Trophoblast cell (in vitro differentiated cells and primary cell): ENCODE measurements at regions not wholly inside any gene's neighbourhood (a gene's known extent, or its start where the extent isn't known, plus 50 kb on each side); places are given as distances from the start of the nearest gene placed in this dataset.

ENCODE experiments used
- DNase-seq, 2 donors: peaks; one replicate each; pipeline ENCODE4 v3.0.0-alpha.2; 2016
- H2AFZ ChIP-seq: 2 replicates; pipeline ENCODE4 v1.6.1; 2013; ENCODE audit warnings: low read length, moderate library complexity, mild to moderate bottlenecking; ENCODE audit not compliant: insufficient read depth, poor library complexity
- H2AK5ac ChIP-seq: 2 replicates; pipeline ENCODE4 v1.6.1; 2013; ENCODE audit warnings: mild to moderate bottlenecking, low read length
- H2BK120ac ChIP-seq: 2 replicates; pipeline ENCODE4 v1.6.1; 2013; ENCODE audit warnings: low read length, mild to moderate bottlenecking, moderate library complexity; ENCODE audit not compliant: insufficient read depth, poor library complexity
- H2BK12ac ChIP-seq: 2 replicates; pipeline ENCODE4 v1.6.1; 2013; ENCODE audit warnings: mild to moderate bottlenecking, low read length, moderate library complexity
- H2BK5ac ChIP-seq: 2 replicates; pipeline ENCODE4 v1.6.1; 2013; ENCODE audit warnings: low read length, low read depth, moderate library complexity, mild to moderate bottlenecking; ENCODE audit not compliant: poor library complexity
- H3K14ac ChIP-seq: 2 replicates; pipeline ENCODE4 v1.6.1; 2013; ENCODE audit warnings: mild to moderate bottlenecking, low read length
- H3K18ac ChIP-seq: 2 replicates; pipeline ENCODE4 v1.6.1; 2013; ENCODE audit warnings: mild to moderate bottlenecking, low read length
- H3K23ac ChIP-seq: 2 replicates; pipeline ENCODE4 v1.6.1; 2013; ENCODE audit warnings: low read length
- H3K27ac ChIP-seq: 2 replicates; pipeline ENCODE4 v1.5.1; 2013; ENCODE audit warnings: low read depth, mild to moderate bottlenecking, inconsistent platforms, low read length, moderate library complexity
- H3K27me3 ChIP-seq: 2 replicates; pipeline ENCODE4 v1.6.1; 2013; ENCODE audit warnings: inconsistent platforms, mild to moderate bottlenecking, low read length, moderate library complexity; ENCODE audit not compliant: insufficient read depth
- H3K36me3 ChIP-seq, 2 experiments: 1 replicate in 1 of 2; 2 replicates in 1 of 2; pipeline ENCODE4 v1.6.1; 2013; ENCODE audit warnings: low read length in 2 of 2, mild to moderate bottlenecking in 2 of 2, moderate library complexity in 1 of 2; ENCODE audit not compliant: insufficient read depth in 2 of 2, control insufficient read depth in 1 of 2
- H3K4ac ChIP-seq: 2 replicates; pipeline ENCODE4 v1.6.1; 2013; ENCODE audit warnings: low read depth, mild to moderate bottlenecking, low read length, moderate library complexity
- H3K4me1 ChIP-seq, 2 experiments: 1 replicate in 1 of 2; 2 replicates in 1 of 2; pipeline ENCODE4 v1.6.1; 2013; ENCODE audit warnings: low read length in 2 of 2, mild to moderate bottlenecking in 2 of 2, moderate library complexity in 1 of 2; ENCODE audit not compliant: insufficient read depth in 2 of 2, control insufficient read depth in 1 of 2
- H3K4me2 ChIP-seq: 2 replicates; pipeline ENCODE4 v1.6.1; 2013; ENCODE audit warnings: inconsistent platforms, mild to moderate bottlenecking, low read length, moderate library complexity
- H3K4me3 ChIP-seq: 2 replicates; pipeline ENCODE4 v1.5.1; 2013; ENCODE audit warnings: mild to moderate bottlenecking, low read depth, low read length, inconsistent platforms
- H3K79me1 ChIP-seq: one replicate; pipeline ENCODE4 v1.6.1; 2013; ENCODE audit warnings: low read length
- H3K79me2 ChIP-seq: 2 replicates; pipeline ENCODE4 v1.6.1; 2013; ENCODE audit warnings: low read length, mild to moderate bottlenecking; ENCODE audit not compliant: control insufficient read depth, insufficient read depth, poor library complexity
- H3K9ac ChIP-seq: 2 replicates; pipeline ENCODE4 v1.6.1; 2013; ENCODE audit warnings: mild to moderate bottlenecking, low read length
- H3K9me3 ChIP-seq: 2 replicates; pipeline ENCODE4 v1.6.1; 2013; ENCODE audit warnings: low read depth, mild to moderate bottlenecking, control low read depth, inconsistent platforms, low read length; ENCODE audit not compliant: insufficient read depth
- H4K12ac ChIP-seq: 2 replicates; pipeline ENCODE4 v1.6.1; 2013; ENCODE audit warnings: low read depth, mild to moderate bottlenecking, low read length, moderate library complexity
- H4K8ac ChIP-seq: 2 replicates; pipeline ENCODE4 v1.6.1; 2013; ENCODE audit warnings: low read depth, mild to moderate bottlenecking, low read length, moderate library complexity
- H4K91ac ChIP-seq: one replicate; pipeline ENCODE4 v1.6.1; 2013; ENCODE audit warnings: low read depth, mild to moderate bottlenecking, low read length, moderate library complexity
- WGBS: extraction: QIAGEN DNeasy Blood & Tissue Kit; methylation state at CpG from one replicate; pipeline ENCODE4 v1.1.7; 2013; ENCODE audit warnings: missing lambda C conversion rate; ENCODE audit not compliant: insufficient read length, insufficient coverage; ENCODE audit errors: extremely low coverage; 5-methylcytosine and 5-hydroxymethylcytosine counted together

DNA sequence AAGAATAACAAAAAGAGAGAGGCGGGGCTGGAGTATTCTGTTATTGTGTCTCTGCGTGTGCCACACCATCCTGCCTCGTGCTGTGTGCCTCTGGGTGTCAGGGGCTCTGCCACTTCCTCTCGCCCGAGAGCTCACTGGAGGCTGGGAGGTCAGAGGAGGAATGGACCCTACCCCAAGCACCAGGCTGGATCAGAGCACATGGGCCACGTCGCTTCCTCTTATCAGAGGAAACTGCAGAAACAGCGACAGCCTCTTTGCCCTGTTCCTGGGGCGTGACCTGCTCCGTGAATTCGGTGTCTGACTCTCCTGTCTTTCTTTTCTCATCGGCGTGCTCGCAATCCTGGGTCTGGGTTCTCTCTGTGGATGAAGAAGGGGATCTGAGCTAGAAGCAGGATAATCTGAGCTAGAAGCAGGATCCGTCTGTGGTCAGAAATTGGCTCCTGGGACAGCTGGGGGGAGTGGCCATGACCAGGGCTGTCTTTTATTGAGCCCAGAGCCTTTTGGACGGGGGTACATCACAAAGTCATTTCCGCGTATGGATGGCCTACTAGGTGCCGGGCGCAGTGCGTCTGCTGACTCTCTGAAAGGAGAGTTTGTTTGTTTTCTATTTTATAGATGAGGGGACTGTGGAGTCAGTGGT, 150.3 kb upstream of the COL5A1 start:
- Histone ChIP-seq H2BK5ac (no peak overlapping the region), H3K23ac (no peak overlapping the region), H3K18ac (no peak overlapping the region), H3K9ac (no peak overlapping the region), H3K9me3 (no peaks in the 10 kb centered on the region), H2AK5ac (no peak overlapping the region), H3K36me3 (no peaks in the 10 kb centered on the region), H3K27me3 (no peaks in the 10 kb centered on the region), H3K4me3 (no peak overlapping the region), H3K14ac (no peak overlapping the region), H2BK120ac (no peak overlapping the region), H2BK12ac (no peak overlapping the region), H4K91ac (no peak overlapping the region), H3K79me1 (peaks cover 7% of the 10 kb centered on the region), H4K8ac (no peak overlapping the region), H4K12ac (no peak overlapping the region), H3K4me1 (peaks cover 5 to 10% of the 10 kb centered on the region in 2 experiments), H3K27ac (no peak overlapping the region), H2AFZ (no peak overlapping the region), H3K79me2 (no peaks in the 10 kb centered on the region), H3K4ac (no peak overlapping the region), H3K4me2 (no peak overlapping the region)
- no peak for DNase-seq
- WGBS: no CpG with 5 or more reads among the region's 21 CpGs

DNA sequence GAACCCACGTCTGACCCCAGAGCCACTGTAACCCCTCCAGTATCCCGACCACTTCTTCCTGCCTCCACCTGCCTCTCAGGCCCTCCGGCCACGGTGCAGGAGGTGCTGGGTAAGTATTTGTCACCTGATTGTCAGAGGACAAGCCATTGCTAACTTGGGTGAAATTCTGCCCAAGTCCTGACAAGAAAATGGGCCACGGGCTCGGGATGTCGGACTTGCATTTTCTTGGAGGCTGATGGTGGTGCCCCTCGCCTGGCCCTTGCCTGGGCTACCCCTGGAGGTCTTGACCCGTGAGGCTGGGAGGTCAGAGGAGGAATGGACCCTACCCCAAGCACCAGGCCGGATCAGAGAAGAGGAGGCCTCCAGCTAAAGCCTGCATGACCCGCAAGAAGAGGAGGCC, 149.7 kb upstream of the COL5A1 start:
- H3K4me3 ChIP-seq: no peak overlapping the region
- H3K36me3 ChIP-seq: no peaks in the 10 kb centered on the region
- H3K4me1 ChIP-seq: peaks cover 5 to 10% of the 10 kb centered on the region in 2 experiments
- H4K12ac ChIP-seq: no peak overlapping the region
- H2BK5ac ChIP-seq: no peak overlapping the region
- no peak overlapping the region for H3K14ac ChIP-seq
- H3K27ac ChIP-seq: no peak overlapping the region
- H3K27me3 ChIP-seq: no peaks in the 10 kb centered on the region
- DNase-seq: no peak
- no peak overlapping the region for H2BK12ac ChIP-seq
- H3K23ac ChIP-seq: no peak overlapping the region
- H2AK5ac ChIP-seq: no peak overlapping the region
- no peak overlapping the region for H2AFZ ChIP-seq
- no peaks in the 10 kb centered on the region for H3K9me3 ChIP-seq
- peaks cover 7% of the 10 kb centered on the region for H3K79me1 ChIP-seq
- no peak overlapping the region for H3K4me2 ChIP-seq
- H3K4ac ChIP-seq: no peak overlapping the region
- no peak overlapping the region for H2BK120ac ChIP-seq
- H4K8ac ChIP-seq: no peak overlapping the region
- H4K91ac ChIP-seq: no peak overlapping the region
- H3K18ac ChIP-seq: no peak overlapping the region
- H3K79me2 ChIP-seq: no peaks in the 10 kb centered on the region
- WGBS: no CpG with 5 or more reads among the region's 11 CpGs
- H3K9ac ChIP-seq: no peak overlapping the region

DNA sequence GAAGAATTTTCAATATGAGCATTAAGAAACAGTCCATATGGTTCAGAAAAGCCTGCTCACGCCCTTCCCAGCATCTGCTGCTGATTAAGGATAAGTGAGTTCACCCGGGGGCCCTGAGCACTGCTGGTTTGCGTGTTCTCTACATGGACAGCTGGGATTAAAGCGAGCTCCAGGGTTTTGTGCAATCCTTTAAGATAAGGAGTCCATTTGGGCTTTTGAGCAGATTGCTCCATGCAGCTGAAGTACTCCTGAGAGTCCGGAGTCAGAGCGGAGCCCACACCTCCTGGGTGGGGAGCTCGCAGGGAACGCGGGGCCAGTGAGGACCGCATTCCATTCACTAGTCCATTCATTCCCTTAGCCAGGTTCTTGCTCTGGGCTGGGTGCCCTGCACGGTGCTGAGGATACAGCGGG, 149.3 kb upstream of the COL5A1 start:
- Histone ChIP-seq H3K79me2 (no peaks in the 10 kb centered on the region), H3K4me2 (no peak overlapping the region), H2BK12ac (no peak overlapping the region), H3K9ac (no peak overlapping the region), H3K4ac (no peak overlapping the region), H2BK120ac (no peak overlapping the region), H3K9me3 (no peaks in the 10 kb centered on the region), H4K91ac (no peak overlapping the region), H2BK5ac (no peak overlapping the region), H3K36me3 (no peaks in the 10 kb centered on the region), H3K27ac (no peak overlapping the region), H3K14ac (no peak overlapping the region), H2AFZ (no peak overlapping the region), H3K4me1 (peaks cover 5 to 10% of the 10 kb centered on the region in 2 experiments), H3K18ac (no peak overlapping the region), H3K27me3 (no peaks in the 10 kb centered on the region), H3K79me1 (peaks cover 7% of the 10 kb centered on the region), H4K8ac (no peak overlapping the region), H2AK5ac (no peak overlapping the region), H4K12ac (no peak overlapping the region), H3K23ac (no peak overlapping the region), H3K4me3 (no peak overlapping the region)
- peak; percentile 97 to 98 for DNase-seq
- no CpG with 5 or more reads among the region's 12 CpGs for WGBS

DNA sequence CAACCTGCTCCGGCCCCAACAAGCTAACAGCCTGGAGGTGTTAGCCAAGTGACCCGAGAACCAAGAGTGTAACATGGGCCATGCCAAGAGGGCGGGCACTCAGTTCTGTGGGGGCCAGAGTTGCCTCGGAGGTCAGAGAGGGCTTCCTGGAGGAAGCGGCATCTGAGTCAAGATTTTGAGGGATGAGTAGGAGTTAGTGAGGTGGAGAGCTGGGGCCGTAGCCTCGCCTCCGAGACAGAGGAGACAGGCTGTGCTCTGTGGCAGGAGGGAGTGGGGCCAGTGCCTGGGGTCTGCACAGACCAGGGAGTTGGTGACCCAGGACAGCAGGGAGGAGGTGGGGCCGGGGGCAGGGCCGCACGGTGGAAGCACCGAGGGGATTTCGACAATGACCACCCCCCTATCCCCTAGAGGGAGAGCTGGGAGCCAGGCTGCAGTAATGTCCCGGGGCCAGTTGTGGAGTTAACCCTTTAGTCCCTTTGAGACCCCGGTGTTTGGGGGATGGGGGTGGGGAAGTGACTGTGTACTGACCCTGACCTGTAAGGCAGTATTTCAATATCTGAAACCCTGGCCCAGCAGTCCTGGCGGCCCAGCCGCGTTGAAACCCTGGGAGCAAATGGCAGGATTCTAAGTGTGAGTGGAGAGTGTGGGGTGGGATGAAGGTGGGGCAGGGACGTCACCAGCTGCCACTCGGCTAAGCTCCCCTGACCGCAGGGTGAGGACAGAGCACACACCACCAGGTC, 148.7 kb upstream of the COL5A1 start:
- Histone ChIP-seq H3K79me1 (peaks cover 7% of the 10 kb centered on the region), H4K12ac (no peak overlapping the region), H3K4me1 (peaks cover 5 to 10% of the 10 kb centered on the region in 2 experiments), H3K18ac (no peak overlapping the region), H2BK5ac (no peak overlapping the region), H2BK12ac (peak overlapping the region; percentile 20), H3K79me2 (no peaks in the 10 kb centered on the region), H3K9ac (no peak overlapping the region), H3K23ac (no peak overlapping the region), H2AFZ (no peak overlapping the region), H2AK5ac (no peak overlapping the region), H4K8ac (no peak overlapping the region), H3K14ac (peak overlapping the region; percentile 40), H3K9me3 (no peaks in the 10 kb centered on the region), H3K27me3 (no peaks in the 10 kb centered on the region), H3K4me3 (no peak overlapping the region), H2BK120ac (peak overlapping the region; percentile 8), H3K36me3 (no peaks in the 10 kb centered on the region), H4K91ac (peak overlapping the region; percentile 17), H3K27ac (no peak overlapping the region), H3K4ac (no peak overlapping the region), H3K4me2 (no peak overlapping the region)
- no CpG with 5 or more reads among the region's 21 CpGs for WGBS
- no peak for DNase-seq
